Gastroesophageal sphincter (tissue), 4 donors: ENCODE measurements at regions not wholly inside any gene's neighbourhood (a gene's known extent, or its start where the extent isn't known, plus 50 kb on each side); places are given as distances from the start of the nearest gene placed in this dataset.

Experiments
- ATAC-seq: fragments of 150-250 bp; one replicate; pipeline ENCODE4 v1.9.1; 2016; ENCODE audit warnings: mild to moderate bottlenecking, moderate library complexity
- H3K27ac ChIP-seq, 4 donors: fragments of 200-600 bp; sonication (generic) in 3 of 4; 1 replicate in 3 of 4; 2 replicates in 1 of 4; pipeline ENCODE4 v1.5.1; 2016 to 2019
- H3K27me3 ChIP-seq: fragments of 200-600 bp; sonication (generic); one replicate; pipeline ENCODE4 v1.5.1; 2019
- H3K36me3 ChIP-seq, 2 donors: fragments of 200-600 bp; sonication (generic); one replicate each; pipeline ENCODE4 v1.5.1; 2019; ENCODE audit warnings: control low read depth in 1 of 2
- H3K4me1 ChIP-seq, 3 donors: fragments of 200-600 bp; sonication (generic); 1 replicate in 2 of 3; 2 replicates in 1 of 3; pipeline ENCODE4 v1.5.1; 2016 to 2019; ENCODE audit warnings: control low read depth in 2 of 3
- H3K4me3 ChIP-seq, 2 donors: fragments of 200-600 bp; sonication (generic); one replicate each; pipeline ENCODE4 v1.5.1; 2019; ENCODE audit warnings: mild to moderate bottlenecking in 1 of 2, moderate library complexity in 1 of 2
- H3K9me3 ChIP-seq, 3 donors: fragments of 200-600 bp; sonication (generic); one replicate each; pipeline ENCODE4 v1.5.1; 2017 to 2019; ENCODE audit warnings: control low read depth in 2 of 3
- CTCF ChIP-seq, 4 experiments: fragments of 200-600 bp in 2 of 4; fragments of 450-650 bp in 2 of 4; sonication (generic) in 1 of 4; IDR thresholded peaks; one replicate each; pipeline ENCODE4 v1.5.1; 2017 to 2019; ENCODE audit warnings: antibody characterized with exemption in 4 of 4, mild to moderate bottlenecking in 2 of 4, moderate library complexity in 2 of 4
- EP300 ChIP-seq: sonication (generic); formaldehyde crosslinking; IDR thresholded peaks from one replicate; pipeline ENCODE4 v1.6.1; 2017; ENCODE audit warnings: antibody characterized with exemption, mild to moderate bottlenecking
- POLR2A ChIP-seq, 2 donors: fragments of 450-650 bp; IDR thresholded peaks; one replicate each; pipeline ENCODE4 v1.6.1; 2017; ENCODE audit warnings: antibody characterized with exemption in 2 of 2, mild to moderate bottlenecking in 2 of 2, moderate library complexity in 1 of 2
- POLR2AphosphoS5 ChIP-seq: sonication (generic); formaldehyde crosslinking; IDR thresholded peaks from one replicate; pipeline ENCODE4 v1.6.1; 2017; ENCODE audit warnings: antibody characterized with exemption
- WGBS, 2 donors: methylation state at CpG; one replicate each; pipeline ENCODE4 v1.1.5; 2018; ENCODE audit warnings: low coverage in 1 of 2; 5-methylcytosine and 5-hydroxymethylcytosine counted together

- ATAC-seq, result no peak
Observed at GRCh38 chr17:63029541-63029940, 63.5 kb downstream of the TANC2 start.

DNA sequence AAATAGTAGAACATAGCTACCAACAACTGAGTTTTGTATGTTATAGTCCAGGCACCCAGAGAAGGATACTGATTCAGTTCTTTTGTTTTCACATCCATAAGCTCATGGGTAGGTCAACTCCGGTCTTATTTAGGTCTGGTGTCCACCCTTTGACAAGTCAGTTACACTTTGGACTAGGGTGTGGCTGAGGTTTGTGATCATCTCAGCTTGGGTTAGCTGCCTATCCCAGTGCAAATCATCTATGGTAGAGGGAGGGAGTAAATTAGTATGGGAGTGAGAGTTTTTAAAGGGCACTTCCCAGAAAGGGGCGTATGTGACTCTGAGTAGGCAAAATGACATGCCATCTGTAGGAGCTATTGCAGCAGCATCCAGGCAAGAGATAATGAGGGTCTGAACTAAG lies 66.1 kb downstream of the TANC2 start:
- no peaks in the 10 kb centered on the region for H3K36me3 ChIP-seq
- 94% methylated on average over 2 of the region's 2 CpGs; no CpG with 5 or more reads in 1 of the 2 donors for WGBS, 2 donors
- TF ChIP-seq EP300 (no peak), CTCF (IDR thresholded peaks at IDR 0.05) (no peak), POLR2AphosphoS5 (no peak), POLR2A (IDR thresholded peaks at IDR 0.05) (no peak)

More at GRCh38 chr17:63029541-63029940, 63.5 kb downstream of the TANC2 start:
- H3K4me3 ChIP-seq, result no peak overlapping the region
- no peaks in the 10 kb centered on the region for H3K9me3 ChIP-seq
- H3K27me3 ChIP-seq, result no peaks in the 10 kb centered on the region
- no peak for TF ChIP-seq POLR2AphosphoS5
- H3K36me3 ChIP-seq, result no peaks in the 10 kb centered on the region
- H3K27ac ChIP-seq, result no peak overlapping the region
- H3K4me1 ChIP-seq, result no peaks in the 10 kb centered on the region

GRCh38 chr17:63033142-63033541 lies 67.1 kb downstream of the TANC2 start:
- no peaks in the 10 kb centered on the region for H3K9me3 ChIP-seq
- H3K4me3 ChIP-seq, result no peak overlapping the region
- no peak overlapping the region for H3K27ac ChIP-seq
- WGBS, 2 donors, result 88 to 100% methylated on average over 1 to 2 of the region's 2 CpGs
- TF ChIP-seq POLR2AphosphoS5 (no peak), EP300 (no peak), CTCF (IDR thresholded peaks at IDR 0.05) (no peak), POLR2A (IDR thresholded peaks at IDR 0.05) (no peak)
- no peaks in the 10 kb centered on the region for H3K27me3 ChIP-seq
- no peaks in the 10 kb centered on the region for H3K4me1 ChIP-seq
- no peak for ATAC-seq
- no peaks in the 10 kb centered on the region for H3K36me3 ChIP-seq

More for the DNA sequence above, 66.1 kb downstream of the TANC2 start:
- Histone ChIP-seq H3K27ac (no peak overlapping the region), H3K27me3 (no peaks in the 10 kb centered on the region), H3K4me3 (no peak overlapping the region), H3K9me3 (no peaks in the 10 kb centered on the region), H3K4me1 (no peaks in the 10 kb centered on the region)
- ATAC-seq, result no peak

DNA sequence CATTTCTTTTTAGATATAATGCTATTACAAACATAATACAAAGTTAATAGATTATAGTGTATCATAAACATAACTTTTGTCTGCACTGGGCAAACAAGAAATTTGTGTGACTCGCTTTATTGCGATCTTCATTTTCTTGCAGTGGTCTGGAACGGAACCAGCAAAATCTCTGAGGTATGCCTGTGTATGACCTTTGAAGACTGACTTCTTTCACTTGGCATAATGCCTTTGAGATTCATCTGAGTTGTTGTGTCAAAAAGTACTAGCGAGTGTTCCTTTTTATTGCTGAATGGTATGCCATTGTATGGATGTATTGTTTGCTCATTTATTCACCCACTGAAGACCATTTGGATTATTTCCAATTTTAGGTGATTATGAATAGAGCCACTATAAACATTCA lies 69.2 kb downstream of the TANC2 start:
- no peak for ATAC-seq
- Histone ChIP-seq H3K36me3 (no peaks in the 10 kb centered on the region), H3K4me1 (peaks cover 0 to 12% (median 2%) of the 10 kb centered on the region in 3 donors), H3K27me3 (no peaks in the 10 kb centered on the region), H3K9me3 (no peaks in the 10 kb centered on the region), H3K4me3 (no peak overlapping the region), H3K27ac (no peak overlapping the region)
- 81 to 86% methylated on average over 4 of the region's 4 CpGs for WGBS, 2 donors
- TF ChIP-seq CTCF (IDR thresholded peaks at IDR 0.05) (no peak), POLR2A (IDR thresholded peaks at IDR 0.05) (no peak), POLR2AphosphoS5 (no peak), EP300 (no peak)

- no peak overlapping the region for H3K27ac ChIP-seq
- no peak for TF ChIP-seq CTCF (IDR thresholded peaks at IDR 0.05)
- TF ChIP-seq EP300, result no peak
- TF ChIP-seq POLR2AphosphoS5, result no peak
- TF ChIP-seq POLR2A (IDR thresholded peaks at IDR 0.05), result no peak
- no peaks in the 10 kb centered on the region for H3K9me3 ChIP-seq
- WGBS, 2 donors, result 73 to 80% methylated on average over 3 of the region's 3 CpGs
- H3K36me3 ChIP-seq, result no peaks in the 10 kb centered on the region
- H3K4me1 ChIP-seq, result peaks cover 0 to 17% (median 5%) of the 10 kb centered on the region in 3 donors
- H3K4me3 ChIP-seq, result no peak overlapping the region
- no peaks in the 10 kb centered on the region for H3K27me3 ChIP-seq
- ATAC-seq, result no peak
Observed at GRCh38 chr17:63035695-63036094, 69.7 kb downstream of the TANC2 start.
